ENCODE measurements at regions not wholly inside any gene's neighbourhood (a gene's known extent, or its start where the extent isn't known, plus 50 kb on each side); places are given as distances from the start of the nearest gene placed in this dataset.
A peak's percentile ranks its signal among the peaks of the same experiment; 100 is the strongest.

DNA sequence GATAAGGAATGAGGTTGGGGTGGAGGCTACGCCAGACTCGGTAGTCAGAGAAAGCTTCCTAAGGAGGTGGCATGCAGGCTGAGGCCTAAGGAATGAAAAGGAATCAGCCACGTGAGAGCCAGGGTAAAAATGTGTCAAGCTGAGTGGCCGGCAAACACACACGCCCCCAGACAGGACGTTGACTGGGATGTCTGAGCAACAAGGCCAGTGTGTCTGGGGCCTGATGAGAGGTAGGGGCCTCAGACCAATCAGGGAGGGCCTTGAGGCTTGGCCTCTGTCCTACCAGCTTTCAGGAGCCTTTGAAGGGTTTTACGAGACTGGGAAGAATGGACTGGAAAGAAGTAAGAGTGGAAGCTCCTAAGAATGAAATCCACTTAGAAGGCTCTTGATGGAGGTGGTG is 61.0 kb upstream of the PHACTR2 start:
- no peak overlapping the region for H4K91ac ChIP-seq (ENCODE audit: low read depth, low read length)
- no peak overlapping the region for H3K4me3 ChIP-seq (ENCODE audit: low read depth, low read length)
- H3K4me2 ChIP-seq (ENCODE audit: low read length) = no peak overlapping the region
- H3K9me3 ChIP-seq (ENCODE audit: insufficient read depth, low read depth, low read length) = no peaks in the 10 kb centered on the region
- H3K27me3 ChIP-seq (ENCODE audit: insufficient read depth, low read length) = no peaks in the 10 kb centered on the region
- no peak overlapping the region for H2AK5ac ChIP-seq (ENCODE audit: low read length)
- WGBS (ENCODE audit: extremely low coverage, insufficient coverage, insufficient read length) = no CpG with 5 or more reads among the region's 7 CpGs
- no peak overlapping the region for H3K14ac ChIP-seq (ENCODE audit: low read length)
- H4K8ac ChIP-seq (ENCODE audit: low read depth, low read length) = no peak overlapping the region
- H3K18ac ChIP-seq (ENCODE audit: low read length) = no peak overlapping the region
- H3K27ac ChIP-seq (ENCODE audit: low read depth, low read length) = no peak overlapping the region
- H3K9ac ChIP-seq (ENCODE audit: low read length) = no peak overlapping the region
- peaks cover 7% of the 10 kb centered on the region for H3K79me1 ChIP-seq (ENCODE audit: low read length)
- H3K4ac ChIP-seq (ENCODE audit: low read depth, low read length) = no peak overlapping the region
- no peak overlapping the region for H2BK120ac ChIP-seq (ENCODE audit: insufficient read depth, low read length, poor library complexity)
- no peaks in the 10 kb centered on the region for H3K36me3 ChIP-seq (ENCODE audit: control insufficient read depth in 1 of 2, insufficient read depth in 2 of 2, low read length in 2 of 2)
- H3K4me1 ChIP-seq (ENCODE audit: control insufficient read depth in 1 of 2, insufficient read depth in 2 of 2, low read length in 2 of 2) = peaks cover 0 to 14% of the 10 kb centered on the region in 2 experiments
- no peak overlapping the region for H3K23ac ChIP-seq (ENCODE audit: low read length)
- H3K79me2 ChIP-seq (ENCODE audit: control insufficient read depth, insufficient read depth, low read length, poor library complexity) = no peaks in the 10 kb centered on the region
- H2BK12ac ChIP-seq (ENCODE audit: low read length) = no peak overlapping the region
- H2BK5ac ChIP-seq (ENCODE audit: low read depth, low read length, poor library complexity) = no peak overlapping the region
- no peak overlapping the region for H4K12ac ChIP-seq (ENCODE audit: low read depth, low read length)
- no peak overlapping the region for H2AFZ ChIP-seq (ENCODE audit: insufficient read depth, low read length, poor library complexity)
- DNase-seq = peak; percentile 18 to 60

DNA sequence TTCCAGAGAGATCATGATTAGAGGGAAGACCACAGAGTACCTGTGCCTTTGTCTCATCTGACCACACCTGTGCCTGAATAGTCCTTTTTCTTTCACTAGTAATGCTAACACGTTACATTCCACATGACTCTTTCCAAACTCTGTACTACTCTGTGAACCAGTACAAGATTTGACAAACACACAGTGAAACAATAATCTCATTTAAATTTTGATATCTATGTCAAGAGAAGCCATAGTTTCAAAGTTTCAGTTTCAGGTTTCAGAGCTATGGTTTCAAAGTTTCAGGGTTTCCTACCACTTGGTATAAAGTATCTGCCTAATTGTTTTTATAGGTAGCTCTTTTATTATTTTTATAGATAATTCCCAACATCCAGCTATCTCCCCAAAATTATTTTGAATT is 62.0 kb upstream of the PHACTR2 start:
- H2BK5ac ChIP-seq (ENCODE audit: low read depth, low read length, poor library complexity) = no peak overlapping the region
- no peak overlapping the region for H2AK5ac ChIP-seq (ENCODE audit: low read length)
- H2BK120ac ChIP-seq (ENCODE audit: insufficient read depth, low read length, poor library complexity) = no peak overlapping the region

DNA sequence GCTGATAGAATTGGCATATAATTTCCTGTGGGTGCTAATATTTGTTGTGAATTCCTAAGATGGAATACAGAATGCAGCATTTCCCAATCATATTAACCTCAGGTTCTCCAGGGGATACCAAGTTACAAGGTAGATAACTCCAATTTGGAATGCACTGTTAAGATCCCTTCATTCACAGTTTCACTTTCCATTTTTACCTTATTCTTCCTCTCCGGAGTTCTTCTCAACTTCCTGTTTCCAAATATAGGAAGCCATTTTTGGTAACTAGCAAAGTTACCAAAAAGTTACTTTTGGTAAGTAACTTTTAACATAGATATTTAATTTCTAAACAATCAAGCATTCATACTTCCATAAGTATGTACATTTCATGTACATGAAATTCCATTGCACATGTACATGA is 63.5 kb upstream of the PHACTR2 start:
- no peak overlapping the region for H2BK12ac ChIP-seq (ENCODE audit: low read length)
- no peak overlapping the region for H2BK5ac ChIP-seq (ENCODE audit: low read depth, low read length, poor library complexity)
- no peaks in the 10 kb centered on the region for H3K36me3 ChIP-seq (ENCODE audit: control insufficient read depth in 1 of 2, insufficient read depth in 2 of 2, low read length in 2 of 2)
- no peaks in the 10 kb centered on the region for H3K27me3 ChIP-seq (ENCODE audit: insufficient read depth, low read length)
- no peak for DNase-seq
- H3K9me3 ChIP-seq (ENCODE audit: insufficient read depth, low read depth, low read length) = no peaks in the 10 kb centered on the region
- no peak overlapping the region for H3K4me3 ChIP-seq (ENCODE audit: low read depth, low read length)
- WGBS (ENCODE audit: extremely low coverage, insufficient coverage, insufficient read length) = no CpG with 5 or more reads among the region's 1 CpG
- no peaks in the 10 kb centered on the region for H3K79me1 ChIP-seq (ENCODE audit: low read length)
- no peak overlapping the region for H3K27ac ChIP-seq (ENCODE audit: low read depth, low read length)
- H3K23ac ChIP-seq (ENCODE audit: low read length) = no peak overlapping the region
- H3K79me2 ChIP-seq (ENCODE audit: control insufficient read depth, insufficient read depth, low read length, poor library complexity) = no peaks in the 10 kb centered on the region
- peaks cover 0 to 3% of the 10 kb centered on the region in 2 experiments for H3K4me1 ChIP-seq (ENCODE audit: control insufficient read depth in 1 of 2, insufficient read depth in 2 of 2, low read length in 2 of 2)
- no peak overlapping the region for H2AK5ac ChIP-seq (ENCODE audit: low read length)
- no peak overlapping the region for H2BK120ac ChIP-seq (ENCODE audit: insufficient read depth, low read length, poor library complexity)
- no peak overlapping the region for H3K14ac ChIP-seq (ENCODE audit: low read length)
- H4K91ac ChIP-seq (ENCODE audit: low read depth, low read length) = no peak overlapping the region
- no peak overlapping the region for H3K4me2 ChIP-seq (ENCODE audit: low read length)
- H3K4ac ChIP-seq (ENCODE audit: low read depth, low read length) = no peak overlapping the region
- H3K18ac ChIP-seq (ENCODE audit: low read length) = no peak overlapping the region
- H2AFZ ChIP-seq (ENCODE audit: insufficient read depth, low read length, poor library complexity) = no peak overlapping the region
- H3K9ac ChIP-seq (ENCODE audit: low read length) = no peak overlapping the region
- no peak overlapping the region for H4K8ac ChIP-seq (ENCODE audit: low read depth, low read length)
- no peak overlapping the region for H4K12ac ChIP-seq (ENCODE audit: low read depth, low read length)

More for the DNA sequence above, 62.0 kb upstream of the PHACTR2 start:
- Histone ChIP-seq H2AFZ (ENCODE audit: insufficient read depth, low read length, poor library complexity) (no peak overlapping the region), H3K9ac (ENCODE audit: low read length) (no peak overlapping the region), H2BK12ac (ENCODE audit: low read length) (no peak overlapping the region), H3K4ac (ENCODE audit: low read depth, low read length) (no peak overlapping the region), H3K79me2 (ENCODE audit: control insufficient read depth, insufficient read depth, low read length, poor library complexity) (no peaks in the 10 kb centered on the region), H3K4me3 (ENCODE audit: low read depth, low read length) (no peak overlapping the region), H3K27ac (ENCODE audit: low read depth, low read length) (no peak overlapping the region), H3K23ac (ENCODE audit: low read length) (no peak overlapping the region), H4K8ac (ENCODE audit: low read depth, low read length) (no peak overlapping the region), H3K79me1 (ENCODE audit: low read length) (peaks cover 4% of the 10 kb centered on the region), H3K14ac (ENCODE audit: low read length) (no peak overlapping the region), H3K18ac (ENCODE audit: low read length) (no peak overlapping the region), H3K4me1 (ENCODE audit: control insufficient read depth in 1 of 2, insufficient read depth in 2 of 2, low read length in 2 of 2) (peaks cover 0 to 9% of the 10 kb centered on the region in 2 experiments), H3K36me3 (ENCODE audit: control insufficient read depth in 1 of 2, insufficient read depth in 2 of 2, low read length in 2 of 2) (no peaks in the 10 kb centered on the region), H4K12ac (ENCODE audit: low read depth, low read length) (no peak overlapping the region), H3K4me2 (ENCODE audit: low read length) (no peak overlapping the region), H4K91ac (ENCODE audit: low read depth, low read length) (no peak overlapping the region), H3K27me3 (ENCODE audit: insufficient read depth, low read length) (no peaks in the 10 kb centered on the region), H3K9me3 (ENCODE audit: insufficient read depth, low read depth, low read length) (no peaks in the 10 kb centered on the region)
- no peak for DNase-seq
- no CpG with 5 or more reads among the region's 1 CpG for WGBS (ENCODE audit: extremely low coverage, insufficient coverage, insufficient read length)

DNA sequence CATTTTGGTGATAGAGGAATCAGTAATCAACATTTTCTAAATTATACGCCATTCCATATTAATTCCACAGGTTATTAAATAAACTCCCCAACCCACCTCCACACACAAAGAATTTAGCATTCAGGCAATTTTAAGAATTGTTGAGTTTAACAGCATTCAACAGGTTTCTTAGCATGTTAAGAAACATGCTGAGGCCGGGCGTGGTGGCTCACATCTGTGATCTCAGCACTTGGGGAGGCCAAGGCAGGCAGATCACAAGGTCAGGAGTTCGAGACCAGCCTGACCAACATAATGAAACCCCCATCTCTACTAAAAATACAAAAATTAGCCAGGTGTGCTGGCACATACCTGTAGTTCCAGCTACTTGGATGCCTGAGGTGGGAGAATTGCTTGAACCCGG is 64.0 kb upstream of the PHACTR2 start:
- no peaks in the 10 kb centered on the region for H3K9me3 ChIP-seq (ENCODE audit: insufficient read depth, low read depth, low read length)
- H3K23ac ChIP-seq (ENCODE audit: low read length) = no peak overlapping the region
- no peak overlapping the region for H3K4me3 ChIP-seq (ENCODE audit: low read depth, low read length)
- no peak overlapping the region for H4K12ac ChIP-seq (ENCODE audit: low read depth, low read length)
- H2AK5ac ChIP-seq (ENCODE audit: low read length) = no peak overlapping the region
- H4K91ac ChIP-seq (ENCODE audit: low read depth, low read length) = no peak overlapping the region
- no peaks in the 10 kb centered on the region for H3K79me1 ChIP-seq (ENCODE audit: low read length)
- H3K79me2 ChIP-seq (ENCODE audit: control insufficient read depth, insufficient read depth, low read length, poor library complexity) = no peaks in the 10 kb centered on the region
- H2BK5ac ChIP-seq (ENCODE audit: low read depth, low read length, poor library complexity) = no peak overlapping the region
- 100% methylated on average over 1 of the region's 5 CpGs for WGBS (ENCODE audit: extremely low coverage, insufficient coverage, insufficient read length)
- no peak for DNase-seq
- no peak overlapping the region for H2BK12ac ChIP-seq (ENCODE audit: low read length)
- no peak overlapping the region for H3K4me2 ChIP-seq (ENCODE audit: low read length)
- H3K14ac ChIP-seq (ENCODE audit: low read length) = no peak overlapping the region
- H3K27me3 ChIP-seq (ENCODE audit: insufficient read depth, low read length) = no peaks in the 10 kb centered on the region
- peaks cover 0 to 3% of the 10 kb centered on the region in 2 experiments for H3K4me1 ChIP-seq (ENCODE audit: control insufficient read depth in 1 of 2, insufficient read depth in 2 of 2, low read length in 2 of 2)
- H3K27ac ChIP-seq (ENCODE audit: low read depth, low read length) = no peak overlapping the region
- no peak overlapping the region for H4K8ac ChIP-seq (ENCODE audit: low read depth, low read length)
- no peak overlapping the region for H2AFZ ChIP-seq (ENCODE audit: insufficient read depth, low read length, poor library complexity)
- H3K9ac ChIP-seq (ENCODE audit: low read length) = no peak overlapping the region
- no peak overlapping the region for H2BK120ac ChIP-seq (ENCODE audit: insufficient read depth, low read length, poor library complexity)
- no peak overlapping the region for H3K18ac ChIP-seq (ENCODE audit: low read length)
- no peaks in the 10 kb centered on the region for H3K36me3 ChIP-seq (ENCODE audit: control insufficient read depth in 1 of 2, insufficient read depth in 2 of 2, low read length in 2 of 2)
- no peak overlapping the region for H3K4ac ChIP-seq (ENCODE audit: low read depth, low read length)

All from trophoblast cell (in vitro differentiated cells and primary cell).